HEK293 (cell line): ENCODE measurements at regions not wholly inside any gene's neighbourhood (a gene's known extent, or its start where the extent isn't known, plus 50 kb on each side); places are given as distances from the start of the nearest gene placed in this dataset.

Experiments
- CTCF ChIA-PET: fragments of 350-600 bp; formaldehyde crosslinking; extraction: SDS; loops from one replicate; lab custom pipeline; 2021; ENCODE audit warnings: antibody characterized with exemption; lab: Yijun Ruan, JAX
- POLR2A ChIA-PET: fragments of 300-600 bp; formaldehyde crosslinking; extraction: SDS; loops from one replicate; lab custom pipeline; 2020; ENCODE audit warnings: antibody characterized with exemption, inconsistent platforms; lab: Yijun Ruan, JAX
- H3K27ac ChIP-seq: fragments of 200-500 bp; sonication (Bioruptor generic); 2 replicates; pipeline ENCODE4 v1.5.1; 2014; ENCODE audit warnings: low read depth, low read length, control low read depth, inconsistent platforms; ENCODE audit errors: extremely low read depth
- H3K36me3 ChIP-seq, 2 experiments: fragments of 200-500 bp in 1 of 2; sonication (Bioruptor generic) in 1 of 2; 1 replicate in 1 of 2; 2 replicates in 1 of 2; pipeline ENCODE4 v1.5.1; 2014 to 2017; ENCODE audit warnings: inconsistent platforms in 2 of 2, low read length in 2 of 2; ENCODE audit not compliant: control insufficient read depth in 2 of 2, insufficient read depth in 1 of 2
- H3K4me1 ChIP-seq: fragments of 200-500 bp; sonication (Bioruptor generic); 2 replicates; pipeline ENCODE4 v1.5.1; 2014; ENCODE audit warnings: mild to moderate bottlenecking, low read length, inconsistent platforms; ENCODE audit not compliant: control insufficient read depth, insufficient read depth
- H3K4me3 ChIP-seq: 2 replicates; pipeline ENCODE4 v1.5.1; 2011; ENCODE audit warnings: low read depth, mild to moderate bottlenecking, control low read depth, low read length, moderate library complexity
- H3K9me3 ChIP-seq: fragments of 200-500 bp; sonication (Bioruptor generic); 2 replicates; pipeline ENCODE4 v1.5.1; 2014; ENCODE audit warnings: low read depth, low read length, inconsistent platforms; ENCODE audit not compliant: control insufficient read depth, insufficient read depth
- GLIS1 ChIP-seq: fragments of 450-650 bp; formaldehyde crosslinking; IDR thresholded peaks from 2 replicates; pipeline ENCODE4 v1.5.1; 2016; ENCODE audit warnings: missing biosample characterization, missing genetic modification characterization
- GLIS2 ChIP-seq: fragments of 450-650 bp; formaldehyde crosslinking; IDR thresholded peaks from 2 replicates; pipeline ENCODE4 v1.5.1; 2016; ENCODE audit warnings: missing biosample characterization, missing genetic modification characterization
- HIC1 ChIP-seq: fragments of 450-650 bp; formaldehyde crosslinking; IDR thresholded peaks from 2 replicates; pipeline ENCODE4 v1.5.1; 2016; ENCODE audit warnings: missing biosample characterization, missing genetic modification characterization
- HOXA7 ChIP-seq: sonication (generic); formaldehyde crosslinking; IDR thresholded peaks from 2 replicates; pipeline ENCODE4 v1.8.1; 2022; ENCODE audit warnings: missing genetic modification reagents, borderline replicate concordance
- KLF7 ChIP-seq: fragments of 450-650 bp; formaldehyde crosslinking; IDR thresholded peaks from 2 replicates; pipeline ENCODE4 v1.5.1; 2016; ENCODE audit warnings: missing biosample characterization, missing genetic modification characterization, borderline replicate concordance
- KLF8 ChIP-seq: fragments of 450-650 bp; formaldehyde crosslinking; IDR thresholded peaks from 2 replicates; pipeline ENCODE4 v1.5.1; 2016; ENCODE audit warnings: missing biosample characterization, missing genetic modification characterization
- MYNN ChIP-seq: fragments of 450-650 bp; formaldehyde crosslinking; IDR thresholded peaks from 2 replicates; pipeline ENCODE4 v1.5.1; 2016; ENCODE audit warnings: missing biosample characterization, missing genetic modification characterization, borderline replicate concordance
- YY2 ChIP-seq: fragments of 450-650 bp; formaldehyde crosslinking; IDR thresholded peaks from 2 replicates; pipeline ENCODE4 v1.5.1; 2016; ENCODE audit warnings: missing biosample characterization, missing genetic modification characterization
- ZBTB26 ChIP-seq: fragments of 450-650 bp; formaldehyde crosslinking; optimal IDR thresholded peaks from 2 replicates; pipeline ENCODE3; 2016; ENCODE audit warnings: missing biosample characterization, mild to moderate bottlenecking, missing genetic modification characterization
- ZFP37 ChIP-seq: fragments of 450-650 bp; formaldehyde crosslinking; IDR thresholded peaks from 2 replicates; pipeline ENCODE4 v1.5.1; 2016; ENCODE audit warnings: missing biosample characterization, missing genetic modification characterization
- ZNF121 ChIP-seq: fragments of 450-650 bp; formaldehyde crosslinking; IDR thresholded peaks from 2 replicates; pipeline ENCODE4 v1.5.1; 2016; ENCODE audit warnings: missing biosample characterization, missing genetic modification characterization
- ZNF132 ChIP-seq: fragments of 450-650 bp; formaldehyde crosslinking; IDR thresholded peaks from 2 replicates; pipeline ENCODE4 v1.5.1; 2017; ENCODE audit warnings: missing biosample characterization, missing genetic modification characterization, borderline replicate concordance
- ZNF133 ChIP-seq: fragments of 450-650 bp; formaldehyde crosslinking; IDR thresholded peaks from 2 replicates; pipeline ENCODE4 v1.5.1; 2016; ENCODE audit warnings: missing biosample characterization, missing genetic modification characterization
- ZNF324 ChIP-seq: fragments of 450-650 bp; formaldehyde crosslinking; IDR thresholded peaks from 2 replicates; pipeline ENCODE4 v1.5.1; 2016; ENCODE audit warnings: missing biosample characterization, missing genetic modification characterization
- ZNF335 ChIP-seq: fragments of 450-650 bp; formaldehyde crosslinking; conservative IDR thresholded peaks from 2 replicates; pipeline ENCODE4 v1.5.1; 2016; ENCODE audit warnings: missing biosample characterization, missing genetic modification characterization
- ZNF354C ChIP-seq: fragments of 450-650 bp; formaldehyde crosslinking; IDR thresholded peaks from 2 replicates; pipeline ENCODE4 v1.5.1; 2016; ENCODE audit warnings: missing biosample characterization, missing genetic modification characterization, low read depth, borderline replicate concordance
- ZNF366 ChIP-seq: fragments of 450-650 bp; formaldehyde crosslinking; conservative IDR thresholded peaks from 2 replicates; pipeline ENCODE4 v1.5.1; 2016; ENCODE audit warnings: missing biosample characterization, missing genetic modification characterization
- ZNF433 ChIP-seq: fragments of 450-650 bp; formaldehyde crosslinking; IDR thresholded peaks from 2 replicates; pipeline ENCODE4 v1.5.1; 2016; ENCODE audit warnings: missing biosample characterization, missing genetic modification characterization, low read depth
- ZNF600 ChIP-seq: fragments of 450-650 bp; formaldehyde crosslinking; IDR thresholded peaks from 2 replicates; pipeline ENCODE4 v1.5.1; 2016; ENCODE audit warnings: missing biosample characterization, missing genetic modification characterization
- ZNF610 ChIP-seq: fragments of 450-650 bp; formaldehyde crosslinking; IDR thresholded peaks from 2 replicates; pipeline ENCODE4 v1.5.1; 2016; ENCODE audit warnings: missing biosample characterization, missing genetic modification characterization, borderline replicate concordance
- ZNF645 ChIP-seq: fragments of 450-650 bp; formaldehyde crosslinking; IDR thresholded peaks from 2 replicates; pipeline ENCODE4; 2016; ENCODE audit warnings: missing biosample characterization, missing genetic modification characterization
- ZNF658 ChIP-seq: fragments of 450-650 bp; formaldehyde crosslinking; IDR thresholded peaks from 2 replicates; pipeline ENCODE4; 2016; ENCODE audit warnings: missing biosample characterization, missing genetic modification characterization
- ZNF670 ChIP-seq: fragments of 450-650 bp; formaldehyde crosslinking; IDR thresholded peaks from 2 replicates; pipeline ENCODE4 v1.5.1; 2016; ENCODE audit warnings: missing biosample characterization, missing genetic modification characterization, low read depth
- ZNF704 ChIP-seq: fragments of 450-650 bp; formaldehyde crosslinking; IDR thresholded peaks from 2 replicates; pipeline ENCODE4 v1.5.1; 2016; ENCODE audit warnings: missing biosample characterization, missing genetic modification characterization
- ZNF830 ChIP-seq: fragments of 450-650 bp; IDR thresholded peaks from 2 replicates; pipeline ENCODE4 v1.5.0; 2018; ENCODE audit warnings: missing biosample characterization, missing genetic modification characterization, low read depth, mild to moderate bottlenecking, moderate library complexity

- Histone ChIP-seq H3K36me3 (no peaks in the 10 kb centered on the region), H3K27ac (no peak overlapping the region), H3K9me3 (no peaks in the 10 kb centered on the region), H3K4me3 (no peak overlapping the region), H3K4me1 (no peaks in the 10 kb centered on the region)
- TF ChIP-seq KLF8 (tag by site-specific recombination) (no peak), ZNF658 (tag by site-specific recombination) (no peak), ZNF830 (no peak), YY2 (tag by site-specific recombination) (no peak), GLIS2 (tag by site-specific recombination) (no peak), ZNF645 (no peak), ZNF354C (tag by site-specific recombination) (no peak)
- CTCF ChIA-PET: interaction anchor here (0.6 kb wide), 1 partner anchor 68 kb away, joined by 3 read pairs; no protein-coding TSS in a partner anchor
- POLR2A ChIA-PET: no interaction called here
These were observed 90.2 kb upstream of the LHCGR start for GRCh38 chr2:48845684-48846083.

- H3K4me3 ChIP-seq: no peak overlapping the region
- H3K4me1 ChIP-seq: no peaks in the 10 kb centered on the region
- POLR2A ChIA-PET: no interaction called here
- TF ChIP-seq GLIS1 (tag by site-specific recombination): no peak
- peak; percentile 44 for TF ChIP-seq ZNF335 (tag by site-specific recombination)
- CTCF ChIA-PET: interaction anchor here (0.5 to 0.6 kb wide), 2 partner anchors 69 to 1591 kb away, joined by 3 read pairs; no protein-coding TSS in a partner anchor
- H3K36me3 ChIP-seq: no peaks in the 10 kb centered on the region
- H3K27ac ChIP-seq: no peak overlapping the region
- no peaks in the 10 kb centered on the region for H3K9me3 ChIP-seq
These were observed 89.1 kb upstream of the LHCGR start for GRCh38 chr2:48844417-48845155.

GRCh38 chr2:48841126-48841525 is 85.6 kb upstream of the LHCGR start:
- ChIA-PET POLR2A (no interaction called here), CTCF (no interaction called here)
- Histone ChIP-seq H3K4me1 (no peaks in the 10 kb centered on the region), H3K36me3 (no peaks in the 10 kb centered on the region), H3K4me3 (no peak overlapping the region), H3K9me3 (no peaks in the 10 kb centered on the region), H3K27ac (no peak overlapping the region)
- no peak for TF ChIP-seq ZNF670 (tag by site-specific recombination)
- TF ChIP-seq ZNF324: no peak
- TF ChIP-seq HIC1 (tag by site-specific recombination): no peak
- TF ChIP-seq ZNF600 (tag by site-specific recombination): no peak
- TF ChIP-seq ZNF610 (tag by site-specific recombination): no peak
- TF ChIP-seq ZNF433 (tag by site-specific recombination): no peak
- TF ChIP-seq ZNF133 (tag by site-specific recombination): no peak
- TF ChIP-seq HOXA7 (CRISPR knock-in tag): no peak
- TF ChIP-seq ZNF704 (tag by site-specific recombination): no peak
- TF ChIP-seq MYNN (tag by site-specific recombination): no peak
- no peak for TF ChIP-seq ZNF366 (tag by site-specific recombination)
- no peak for TF ChIP-seq ZNF121 (tag by site-specific recombination)
- TF ChIP-seq ZFP37 (tag by site-specific recombination): no peak
- TF ChIP-seq ZBTB26 (tag by site-specific recombination): no peak
- no peak for TF ChIP-seq ZNF132 (tag by site-specific recombination)
- no peak for TF ChIP-seq KLF7 (tag by site-specific recombination)
